ENCODE measurements at regions not wholly inside any gene's neighbourhood (a gene's known extent, or its start where the extent isn't known, plus 50 kb on each side); places are given as distances from the start of the nearest gene placed in this dataset.

DNA sequence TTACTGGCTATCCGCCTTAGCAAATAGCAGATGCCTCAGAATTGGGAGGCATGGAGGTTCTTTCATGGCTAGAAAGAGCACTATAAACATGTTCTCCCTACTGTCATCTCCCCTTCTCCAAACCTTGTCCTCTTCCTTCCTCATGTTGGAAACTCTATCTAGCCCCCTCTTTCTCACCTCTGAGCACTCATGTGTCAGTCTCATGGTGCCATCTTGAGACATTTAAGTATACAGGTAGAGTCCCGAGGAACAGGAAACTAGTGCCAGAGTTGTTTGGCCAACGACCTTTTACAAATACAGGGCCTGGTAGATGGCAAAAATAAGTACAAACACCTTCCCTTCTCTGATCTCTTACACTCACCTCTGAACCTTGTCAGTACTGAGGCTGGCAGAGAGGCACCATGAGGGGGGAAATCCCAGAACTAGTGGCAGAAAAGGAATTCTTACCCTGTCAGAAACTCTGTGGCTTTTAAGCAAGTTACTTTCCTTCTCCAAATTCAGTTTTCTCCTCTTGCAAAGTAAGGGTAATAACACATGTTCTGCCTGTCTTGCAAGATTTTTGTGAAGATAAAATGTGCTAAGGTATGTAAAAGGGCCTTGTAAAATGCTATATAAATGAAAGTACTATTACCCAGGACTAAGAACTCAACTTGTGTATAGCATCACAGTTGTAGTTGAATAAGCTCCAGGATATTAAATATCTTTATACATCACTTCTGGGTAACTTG is 94.1 kb upstream of the SNX2 start:
- no peak for TF ChIP-seq POLR2AphosphoS5 (IDR thresholded peaks at IDR 0.05; ENCODE audit: low read depth)
- TF ChIP-seq, protein P1, sequence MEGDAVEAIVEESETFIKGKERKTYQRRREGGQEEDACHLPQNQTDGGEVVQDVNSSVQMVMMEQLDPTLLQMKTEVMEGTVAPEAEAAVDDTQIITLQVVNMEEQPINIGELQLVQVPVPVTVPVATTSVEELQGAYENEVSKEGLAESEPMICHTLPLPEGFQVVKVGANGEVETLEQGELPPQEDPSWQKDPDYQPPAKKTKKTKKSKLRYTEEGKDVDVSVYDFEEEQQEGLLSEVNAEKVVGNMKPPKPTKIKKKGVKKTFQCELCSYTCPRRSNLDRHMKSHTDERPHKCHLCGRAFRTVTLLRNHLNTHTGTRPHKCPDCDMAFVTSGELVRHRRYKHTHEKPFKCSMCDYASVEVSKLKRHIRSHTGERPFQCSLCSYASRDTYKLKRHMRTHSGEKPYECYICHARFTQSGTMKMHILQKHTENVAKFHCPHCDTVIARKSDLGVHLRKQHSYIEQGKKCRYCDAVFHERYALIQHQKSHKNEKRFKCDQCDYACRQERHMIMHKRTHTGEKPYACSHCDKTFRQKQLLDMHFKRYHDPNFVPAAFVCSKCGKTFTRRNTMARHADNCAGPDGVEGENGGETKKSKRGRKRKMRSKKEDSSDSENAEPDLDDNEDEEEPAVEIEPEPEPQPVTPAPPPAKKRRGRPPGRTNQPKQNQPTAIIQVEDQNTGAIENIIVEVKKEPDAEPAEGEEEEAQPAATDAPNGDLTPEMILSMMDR (IDR thresholded peaks at IDR 0.05; ENCODE audit: insufficient read depth, low read length), result no peak
- TF ChIP-seq GABPA (IDR thresholded peaks at IDR 0.05; ENCODE audit: low read depth), result no peak
